NCI-H2029 (cell line): ENCODE measurements at regions not wholly inside any gene's neighbourhood (a gene's known extent, or its start where the extent isn't known, plus 50 kb on each side); places are given as distances from the start of the nearest gene placed in this dataset.
"Not testable (repeated sequence)": the region's sequence is repeated elsewhere in the genome, so short reads cannot be mapped to it uniquely, and the experiment has no call there.

ENCODE experiments used
- DNase-seq: peaks from one replicate; lab custom pipeline; 2025; lab: John Stamatoyannopoulos, UW

- DNase-seq = no peak
These were observed 309.3 kb upstream of the SEMA6A start for GRCh38 chr5:116883875-116884274.

- peak; percentile 81 for DNase-seq
These were observed 307.4 kb upstream of the SEMA6A start for GRCh38 chr5:116881921-116882531.

- DNase-seq = no peak
These were observed 306.0 kb upstream of the SEMA6A start for GRCh38 chr5:116880601-116881000.

GRCh38 chr5:116880150-116880549 is 305.5 kb upstream of the SEMA6A start:
- no peak for DNase-seq

- no peak for DNase-seq
These were observed 301.7 kb upstream of the SEMA6A start for GRCh38 chr5:116876240-116876840.

GRCh38 chr5:116872986-116873385 is 298.4 kb upstream of the SEMA6A start:
- DNase-seq = no peak

- no peak for DNase-seq
These were observed 297.9 kb upstream of the SEMA6A start for GRCh38 chr5:116872486-116872885.

GRCh38 chr5:116867825-116868224 is 293.2 kb upstream of the SEMA6A start:
- DNase-seq = not testable (repeated sequence)

- DNase-seq = no peak
These were observed 291.0 kb upstream of the SEMA6A start for GRCh38 chr5:116865651-116866050.

- DNase-seq = no peak
These were observed 290.2 kb upstream of the SEMA6A start for GRCh38 chr5:116864838-116865190.

GRCh38 chr5:116864157-116864837 is 289.7 kb upstream of the SEMA6A start:
- no peak for DNase-seq

- DNase-seq = no peak
These were observed 288.2 kb upstream of the SEMA6A start for GRCh38 chr5:116862632-116863455.

GRCh38 chr5:116861666-116862065 is 287.0 kb upstream of the SEMA6A start:
- no peak for DNase-seq

GRCh38 chr5:116861097-116861496 is 286.5 kb upstream of the SEMA6A start:
- DNase-seq = no peak

- no peak for DNase-seq
These were observed 285.2 kb upstream of the SEMA6A start for GRCh38 chr5:116859666-116860320.

- no peak for DNase-seq
These were observed 284.2 kb upstream of the SEMA6A start for GRCh38 chr5:116858705-116859333.

GRCh38 chr5:116858020-116858419 is 283.4 kb upstream of the SEMA6A start:
- not testable (repeated sequence) for DNase-seq

GRCh38 chr5:116856271-116856670 is 281.6 kb upstream of the SEMA6A start:
- DNase-seq = no peak

GRCh38 chr5:116853992-116854391 is 279.4 kb upstream of the SEMA6A start:
- no peak for DNase-seq

GRCh38 chr5:116848954-116849581 is 274.4 kb upstream of the SEMA6A start:
- DNase-seq = no peak

- no peak for DNase-seq
These were observed 273.3 kb upstream of the SEMA6A start for GRCh38 chr5:116847960-116848359.
